HCT116 (cell line): ENCODE measurements at regions not wholly inside any gene's neighbourhood (a gene's known extent, or its start where the extent isn't known, plus 50 kb on each side); places are given as distances from the start of the nearest gene placed in this dataset.

Experiments used
- ATAC-seq: fragments of 200-7000 bp; cut with Tn5 transposase; 2 replicates; pipeline ENCODE4 v1.9.1; 2020; ENCODE audit warnings: mild to moderate bottlenecking, moderate library complexity
- BruUV-seq: library from RNA; stranded (reverse); fragments of 400-500 nt; replicated peaks from 2 replicates; lab custom pipeline; 2021; lab: Mats Ljungman, UMichigan
- CTCF ChIA-PET: fragments of 300-600 bp; sonication (Branson Sonifier 250); formaldehyde crosslinking; loops from one replicate; lab custom pipeline; 2021; ENCODE audit warnings: antibody characterized with exemption; lab: Charles Lee
- POLR2A ChIA-PET: fragments of 300-600, 350-600 bp; sonication (Branson Sonifier 250); formaldehyde crosslinking; loops from one replicate; lab custom pipeline; 2021; ENCODE audit warnings: antibody characterized with exemption; lab: Charles Lee
- RAD21 ChIA-PET, 2 experiments: fragments of 300-600 bp; sonication (Branson Sonifier 250); formaldehyde crosslinking; loops; one replicate each; lab custom pipeline; 2023; ENCODE audit warnings: low total read pairs in 2 of 2; ENCODE audit not compliant: uncharacterized antibody in 2 of 2, unreplicated experiment in 2 of 2, low non-redundant PET in 1 of 2; lab: Charles Lee
- DNase-seq: peaks from one replicate; pipeline ENCODE4 v3.0.0-alpha.2; 2010; ENCODE audit warnings: low read depth, low spot score
- H2AFZ ChIP-seq: fragments of 200-600 bp; shearing (Covaris generic), sonication (generic); 2 replicates; pipeline ENCODE4 v1.6.1; 2017; ENCODE audit warnings: low read depth, mixed run types, mixed read lengths, antibody characterized with exemption, low read length; ENCODE audit not compliant: poor library complexity, severe bottlenecking
- H3K27ac ChIP-seq: 2 replicates; pipeline ENCODE4 v1.5.1; 2012; ENCODE audit warnings: low read depth, low read length
- H3K27me3 ChIP-seq: fragments of 200-600 bp; sonication (generic); 2 replicates; pipeline ENCODE4 v1.6.1; 2016; ENCODE audit warnings: mixed run types, low read length, mixed read lengths; ENCODE audit not compliant: insufficient read depth
- H3K36me3 ChIP-seq, 2 experiments: fragments of 200-500 bp in 1 of 2; fragments of 200-600 bp in 1 of 2; sonication (Bioruptor generic) in 1 of 2; sonication (generic) in 1 of 2; 2 replicates each; pipeline versions ENCODE4 v1.5.1 to v1.6.1; 2014 to 2016; ENCODE audit warnings: low read length in 2 of 2, inconsistent platforms in 1 of 2, mixed read lengths in 1 of 2, mixed run types in 1 of 2; ENCODE audit not compliant: insufficient read depth in 2 of 2, control insufficient read depth in 1 of 2
- H3K4me1 ChIP-seq, 2 experiments: fragments of 200-600 bp in 1 of 2; sonication (generic) in 1 of 2; 2 replicates each; pipeline versions ENCODE4 v1.5.1 to v1.6.1; 2012 to 2017; ENCODE audit warnings: low read length in 2 of 2, inconsistent platforms in 1 of 2, mild to moderate bottlenecking in 1 of 2, mixed read lengths in 1 of 2, mixed run types in 1 of 2, moderate library complexity in 1 of 2; ENCODE audit not compliant: insufficient read depth in 2 of 2, control insufficient read depth in 1 of 2
- H3K4me2 ChIP-seq: fragments of 200-600 bp; sonication (generic); 2 replicates; pipeline ENCODE4 v1.6.1; 2017; ENCODE audit warnings: mixed run types, low read length, mixed read lengths
- H3K4me3 ChIP-seq, 2 experiments: fragments of 200-600 bp in 1 of 2; sonication (generic) in 1 of 2; replicated peaks in 1 of 2; 2 replicates each; pipeline ENCODE4 v1.5.1; 2011 to 2016; ENCODE audit warnings: low read length in 2 of 2, control low read depth in 1 of 2, low read depth in 1 of 2, mild to moderate bottlenecking in 1 of 2, mixed read lengths in 1 of 2, mixed run types in 1 of 2
- H3K79me2 ChIP-seq: fragments of 200-600 bp; sonication (generic); 2 replicates; pipeline ENCODE4 v1.6.1; 2017; ENCODE audit warnings: mild to moderate bottlenecking, mixed run types, low read length, moderate library complexity, mixed read lengths; ENCODE audit not compliant: insufficient read depth
- H3K9ac ChIP-seq: fragments of 200-600 bp; sonication (generic); 2 replicates; pipeline ENCODE4 v1.6.1; 2016; ENCODE audit warnings: low read length, mixed read lengths
- H3K9me2 ChIP-seq: fragments of 200-600 bp; sonication (generic), shearing (Covaris generic); 2 replicates; pipeline ENCODE4 v1.6.1; 2017; ENCODE audit warnings: mixed run types, mild to moderate bottlenecking, moderate library complexity; ENCODE audit not compliant: insufficient read depth
- H3K9me3 ChIP-seq, 2 experiments: fragments of 200-500 bp in 1 of 2; fragments of 200-600 bp in 1 of 2; sonication (Bioruptor generic) in 1 of 2; sonication (generic) in 1 of 2; 2 replicates each; pipeline ENCODE4 v1.6.1; 2014 to 2017; ENCODE audit warnings: low read length in 2 of 2, mixed read lengths in 2 of 2, inconsistent platforms in 1 of 2, low read depth in 1 of 2, mild to moderate bottlenecking in 1 of 2, mixed run types in 1 of 2, moderate library complexity in 1 of 2; ENCODE audit not compliant: control insufficient read depth in 1 of 2, insufficient read depth in 1 of 2
- H4K20me1 ChIP-seq: fragments of 200-600 bp; sonication (generic), shearing (Covaris generic); 2 replicates; pipeline ENCODE4 v1.6.1; 2017; ENCODE audit warnings: mixed run types, mild to moderate bottlenecking, moderate library complexity; ENCODE audit not compliant: insufficient read depth
- CBX3 ChIP-seq: IDR thresholded peaks from 2 replicates; pipeline ENCODE4 v1.6.1; 2012; ENCODE audit warnings: low read depth
- CEBPB ChIP-seq: IDR thresholded peaks from 2 replicates; pipeline ENCODE4 v1.6.1; 2012; ENCODE audit warnings: low read depth
- CTCF ChIP-seq, 3 experiments: fragments of 200-600 bp in 1 of 3; sonication (generic) in 1 of 3; IDR thresholded peaks in 2 of 3; conservative IDR thresholded peaks in 1 of 3; 2 replicates each; pipeline ENCODE4 v1.5.1; 2012 to 2017; ENCODE audit warnings: low read depth in 2 of 3, low read length in 2 of 3, antibody characterized with exemption in 1 of 3, borderline replicate concordance in 1 of 3, control low read depth in 1 of 3, mild to moderate bottlenecking in 1 of 3, mixed read lengths in 1 of 3, mixed run types in 1 of 3, moderate library complexity in 1 of 3; ENCODE audit not compliant: insufficient read depth in 1 of 3
- EGR1 ChIP-seq: IDR thresholded peaks from 2 replicates; pipeline ENCODE4 v1.6.1; 2012; ENCODE audit warnings: low read depth
- ELF1 ChIP-seq: IDR thresholded peaks from 2 replicates; pipeline ENCODE4 v1.6.1; 2012; ENCODE audit warnings: low read depth, borderline replicate concordance
- EZH2phosphoT487 ChIP-seq: fragments of 200-600 bp; IDR thresholded peaks from 2 replicates; pipeline ENCODE4 v1.6.1; 2018; ENCODE audit warnings: antibody characterized with exemption, borderline replicate concordance
- FOSL1 ChIP-seq: IDR thresholded peaks from 2 replicates; pipeline ENCODE4 v1.6.1; 2012; ENCODE audit warnings: low read depth
- MAX ChIP-seq: IDR thresholded peaks from 2 replicates; pipeline ENCODE4 v1.6.1; 2012
- RAD21 ChIP-seq: IDR thresholded peaks from 2 replicates; pipeline ENCODE4 v1.6.1; 2012; ENCODE audit warnings: low read depth, mild to moderate bottlenecking
- REST ChIP-seq: IDR thresholded peaks from 2 replicates; pipeline ENCODE4 v1.6.1; 2012; ENCODE audit warnings: low read depth
- SP1 ChIP-seq: IDR thresholded peaks from 2 replicates; pipeline ENCODE4 v1.6.1; 2012; ENCODE audit warnings: low read depth
- SRF ChIP-seq: IDR thresholded peaks from 2 replicates; pipeline ENCODE4 v1.6.1; 2012; ENCODE audit warnings: low read depth
- TCF7L2 ChIP-seq: IDR thresholded peaks from 2 replicates; pipeline ENCODE4 v1.7.0; 2011; ENCODE audit warnings: borderline replicate concordance, inconsistent platforms; ENCODE audit not compliant: insufficient read depth, insufficient read length; ENCODE audit errors: extremely low read depth
- YY1 ChIP-seq: IDR thresholded peaks from 2 replicates; pipeline ENCODE4 v1.6.1; 2011; ENCODE audit warnings: low read length, low read depth, moderate library complexity, mild to moderate bottlenecking; ENCODE audit not compliant: insufficient replicate concordance; ENCODE audit errors: extremely low read depth
- ZBTB33 ChIP-seq: IDR thresholded peaks from 2 replicates; pipeline ENCODE4 v1.6.1; 2011; ENCODE audit warnings: mild to moderate bottlenecking, low read length, moderate library complexity; ENCODE audit not compliant: insufficient replicate concordance; ENCODE audit errors: extremely low read depth
- ZFX ChIP-seq: fragments of 450-650 bp; IDR thresholded peaks from 2 replicates; pipeline ENCODE4 v1.6.1; 2017
- ZNF274 ChIP-seq: fragments of 200-500 bp; sonication (Bioruptor generic); IDR thresholded peaks from 2 replicates; pipeline ENCODE4 v1.6.1; 2014; ENCODE audit warnings: mild to moderate bottlenecking, low read depth, low read length, inconsistent platforms
- intact Hi-C: fragments of 100-400 bp; cut with micrococcal nuclease; formaldehyde crosslinking; loops from 2 replicates; pipeline ENCODE4 v1.10.0; 2022

GRCh38 chr12:98405805-98406366, 109.5 kb upstream of the TMPO start:
- Histone ChIP-seq H2AFZ (peak overlapping the region; percentile 22), H3K4me3 (no peak overlapping the region), H3K27ac (0 out of 2 replicates have a peak overlapping the region, but pooled peaks have one; percentile 7), H3K9ac (no peak overlapping the region), H3K4me2 (no peak overlapping the region), H3K4me1 (peaks cover 38 to 40% of the 10 kb centered on the region in 2 experiments), H3K79me2 (no peaks in the 10 kb centered on the region), H3K36me3 (no peaks in the 10 kb centered on the region), H3K9me2 (no peaks in the 10 kb centered on the region), H3K27me3 (no peaks in the 10 kb centered on the region), H3K9me3 (peaks cover 0 to 14% of the 10 kb centered on the region in 2 experiments; a peak in 1 of 4 replicates), H4K20me1 (no peaks in the 10 kb centered on the region)
- intact Hi-C loops: no loop called here
- DNase-seq (no peak), ATAC-seq (no peak)
- ChIA-PET POLR2A (no interaction called here), RAD21 (no interaction called here), CTCF (no interaction called here)
- TF ChIP-seq ZFX (no peak), ZBTB33 (no peak), YY1 (no peak), ZNF274 (no peak), EZH2phosphoT487 (no peak), EGR1 (no peak), SP1 (no peak), MAX (no peak), ELF1 (no peak), CEBPB (no peak), TCF7L2 (no peak), REST (no peak), CTCF (IDR thresholded peaks at IDR 0.05 in 2 of 3, conservative IDR thresholded peaks at IDR 0.05 in 1 of 3; ENCODE audit: borderline replicate concordance in 1 of 3, insufficient read depth in 1 of 3, low read depth in 2 of 3, low read length in 2 of 3) (no peak), CBX3 (no peak), SRF (no peak), FOSL1 (no peak), RAD21 (no peak)
- BruUV-seq: no TSS peak
